Mesenchymal stem cell (in vitro differentiated cells and primary cell): ENCODE measurements at regions not wholly inside any gene's neighbourhood (a gene's known extent, or its start where the extent isn't known, plus 50 kb on each side); places are given as distances from the start of the nearest gene placed in this dataset.

Experiments
- DNase-seq: peaks from one replicate; pipeline ENCODE4 v3.0.0-alpha.2; 2013
- H2AFZ ChIP-seq: one replicate; pipeline ENCODE4 v1.6.1; 2013; ENCODE audit warnings: low read depth, mild to moderate bottlenecking, control low read depth, inconsistent platforms, low read length, moderate library complexity
- H2AK5ac ChIP-seq: 2 replicates; pipeline ENCODE4 v1.6.1; 2013; ENCODE audit warnings: low read length, moderate library complexity, mild to moderate bottlenecking, inconsistent platforms; ENCODE audit not compliant: severe bottlenecking
- H2BK120ac ChIP-seq: one replicate; pipeline ENCODE4 v1.6.1; 2013; ENCODE audit warnings: low read depth, mild to moderate bottlenecking, inconsistent platforms, low read length, moderate library complexity
- H2BK12ac ChIP-seq, 2 experiments: one replicate each; pipeline ENCODE4 v1.6.1; 2013; ENCODE audit warnings: inconsistent platforms in 2 of 2, low read length in 2 of 2, mild to moderate bottlenecking in 2 of 2, moderate library complexity in 2 of 2, control low read depth in 1 of 2
- H2BK15ac ChIP-seq: one replicate; pipeline ENCODE4 v1.6.1; 2013; ENCODE audit warnings: mild to moderate bottlenecking, low read depth, inconsistent platforms; ENCODE audit not compliant: poor library complexity, severe bottlenecking
- H2BK5ac ChIP-seq: 2 replicates; pipeline ENCODE4 v1.6.1; 2013; ENCODE audit warnings: low read depth, mild to moderate bottlenecking, low read length, control low read depth, inconsistent platforms; ENCODE audit not compliant: poor library complexity, severe bottlenecking
- H3K14ac ChIP-seq, 2 experiments: one replicate each; pipeline ENCODE4 v1.6.1; 2013; ENCODE audit warnings: inconsistent platforms in 2 of 2, low read length in 2 of 2, control low read depth in 1 of 2, mild to moderate bottlenecking in 1 of 2, moderate library complexity in 1 of 2
- H3K18ac ChIP-seq, 2 experiments: one replicate each; pipeline ENCODE4 v1.6.1; 2013; ENCODE audit warnings: inconsistent platforms in 2 of 2, low read length in 2 of 2, control low read depth in 1 of 2, low read depth in 1 of 2, mild to moderate bottlenecking in 1 of 2
- H3K23ac ChIP-seq, 2 experiments: one replicate each; pipeline ENCODE4 v1.6.1; 2013; ENCODE audit warnings: inconsistent platforms in 2 of 2, low read length in 2 of 2, mild to moderate bottlenecking in 2 of 2, moderate library complexity in 2 of 2, control low read depth in 1 of 2
- H3K27ac ChIP-seq: 2 replicates; pipeline ENCODE4 v1.5.1; 2013; ENCODE audit warnings: mild to moderate bottlenecking, moderate library complexity, low read length, control low read depth, inconsistent platforms; ENCODE audit not compliant: poor library complexity, severe bottlenecking
- H3K27me3 ChIP-seq, 2 experiments: 2 replicates each; pipeline versions ENCODE4 v1.6.1 to v1.7.0; 2013; ENCODE audit warnings: low read length in 2 of 2, mild to moderate bottlenecking in 2 of 2, moderate library complexity in 2 of 2, control low read depth in 1 of 2, inconsistent platforms in 1 of 2; ENCODE audit not compliant: control insufficient read depth in 1 of 2, insufficient read depth in 1 of 2
- H3K36me3 ChIP-seq, 2 experiments: 2 replicates each; pipeline versions ENCODE4 v1.6.1 to v1.7.0; 2013; ENCODE audit warnings: low read length in 2 of 2, control low read depth in 1 of 2, inconsistent platforms in 1 of 2, low read depth in 1 of 2, mild to moderate bottlenecking in 1 of 2; ENCODE audit not compliant: insufficient read depth in 2 of 2, control insufficient read depth in 1 of 2
- H3K4ac ChIP-seq, 2 experiments: one replicate each; pipeline ENCODE4 v1.6.1; 2013; ENCODE audit warnings: inconsistent platforms in 2 of 2, low read length in 2 of 2, mild to moderate bottlenecking in 2 of 2, moderate library complexity in 2 of 2, control low read depth in 1 of 2, low read depth in 1 of 2
- H3K4me1 ChIP-seq: 2 replicates; pipeline ENCODE4 v1.6.1; 2013; ENCODE audit warnings: low read depth, low read length, control low read depth; ENCODE audit not compliant: control insufficient read depth, insufficient read depth
- H3K4me2 ChIP-seq: 2 replicates; pipeline ENCODE4 v1.6.1; 2013; ENCODE audit warnings: low read length, mild to moderate bottlenecking, inconsistent platforms; ENCODE audit not compliant: poor library complexity, severe bottlenecking
- H3K4me3 ChIP-seq, 2 experiments: 2 replicates each; pipeline versions ENCODE4 v1.5.1 to v1.7.0; 2013; ENCODE audit warnings: low read length in 2 of 2, mild to moderate bottlenecking in 2 of 2, control low read depth in 1 of 2, low read depth in 1 of 2; ENCODE audit not compliant: insufficient read depth in 1 of 2
- H3K79me1 ChIP-seq: replicated peaks from 2 replicates; pipeline ENCODE4 v1.6.1; 2013; ENCODE audit warnings: mild to moderate bottlenecking, control low read depth, low read length, inconsistent platforms; ENCODE audit not compliant: poor library complexity, severe bottlenecking
- H3K9ac ChIP-seq: 2 replicates; pipeline ENCODE4 v1.7.0; 2013; ENCODE audit warnings: mild to moderate bottlenecking, low read length, moderate library complexity
- H3K9me3 ChIP-seq: 2 replicates; pipeline ENCODE4 v1.7.0; 2013; ENCODE audit warnings: mild to moderate bottlenecking, low read length; ENCODE audit not compliant: control insufficient read depth
- H4K8ac ChIP-seq: one replicate; pipeline ENCODE4 v1.6.1; 2013; ENCODE audit warnings: inconsistent platforms, mild to moderate bottlenecking, low read length, moderate library complexity
- H4K91ac ChIP-seq: one replicate; pipeline ENCODE4 v1.6.1; 2013; ENCODE audit warnings: mild to moderate bottlenecking, low read length, inconsistent platforms
- WGBS: methylation state at CpG from one replicate; pipeline ENCODE4 v1.1.7; 2013; ENCODE audit warnings: mixed read lengths; 5-methylcytosine and 5-hydroxymethylcytosine counted together

DNA sequence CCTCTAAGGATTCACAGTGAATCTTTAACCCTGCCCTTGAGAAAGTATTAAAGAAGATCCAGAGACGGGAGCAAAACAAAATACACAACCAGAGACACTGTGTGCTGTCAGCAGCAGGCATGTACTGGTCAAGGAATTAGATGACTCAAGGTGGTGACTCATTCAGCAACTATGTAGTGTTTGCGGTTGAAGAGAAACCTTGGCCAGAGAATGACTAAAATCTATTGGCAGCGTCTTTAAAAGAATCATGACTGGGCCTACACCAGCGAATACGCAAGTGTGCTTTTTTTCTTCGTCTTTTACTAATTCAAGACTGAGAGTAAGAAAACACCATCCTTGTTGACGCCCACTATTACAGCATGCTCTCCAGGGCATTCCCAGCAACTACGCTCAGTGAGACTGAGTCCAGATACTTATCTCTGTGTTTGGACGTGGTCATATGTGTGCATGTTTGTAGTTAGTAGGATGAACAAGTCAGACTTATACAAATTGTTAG is 72.4 kb upstream of the BACH2 start:
- H2BK12ac ChIP-seq, result no peak overlapping the region
- no peak overlapping the region for H3K14ac ChIP-seq
- H3K27me3 ChIP-seq, result no peaks in the 10 kb centered on the region
- H2BK5ac ChIP-seq, result no peak overlapping the region
- H3K18ac ChIP-seq, result no peak overlapping the region
- H2AFZ ChIP-seq, result no peak overlapping the region
- no peaks in the 10 kb centered on the region for H3K36me3 ChIP-seq
- H3K23ac ChIP-seq, result no peak overlapping the region
- H3K4me1 ChIP-seq, result peaks cover 4% of the 10 kb centered on the region
- H3K4me3 ChIP-seq, result peak overlapping the region in 1 of 2 experiments; percentile 29
- no peak overlapping the region for H4K8ac ChIP-seq
- peak overlapping the region; percentile 80 for H3K9ac ChIP-seq
- H4K91ac ChIP-seq, result no peak overlapping the region
- WGBS, result 1% methylated on average over 8 of the region's 9 CpGs
- peak overlapping the region; percentile 83 for H3K27ac ChIP-seq
- no peaks in the 10 kb centered on the region for H3K79me1 ChIP-seq
- H2BK120ac ChIP-seq, result no peak overlapping the region
- peak; percentile 100 for DNase-seq
- H3K9me3 ChIP-seq, result peaks cover 5% of the 10 kb centered on the region
- H2AK5ac ChIP-seq, result no peak overlapping the region
- H3K4ac ChIP-seq, result no peak overlapping the region
- H2BK15ac ChIP-seq, result no peak overlapping the region
- H3K4me2 ChIP-seq, result no peak overlapping the region

DNA sequence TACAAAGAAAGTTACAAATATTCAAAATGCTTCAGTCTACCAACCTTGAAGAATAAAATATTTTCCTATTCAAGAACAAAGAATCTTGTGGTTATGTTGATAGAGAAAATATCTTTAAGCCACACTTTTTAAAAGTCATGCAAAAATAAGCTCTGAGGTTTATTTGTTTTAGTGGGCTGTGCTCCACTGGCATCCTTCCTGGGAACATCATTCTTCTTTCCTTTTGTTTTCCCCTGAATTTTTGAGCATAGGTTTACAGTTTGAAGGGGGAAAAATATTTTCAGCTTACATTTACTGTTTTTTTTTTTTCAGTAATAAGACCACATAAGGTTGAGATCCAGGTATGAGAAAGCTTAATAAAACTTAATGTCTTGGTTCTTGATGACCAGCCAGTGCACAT is 72.0 kb upstream of the BACH2 start:
- Histone ChIP-seq H4K91ac (no peak overlapping the region), H3K23ac (no peak overlapping the region), H2BK15ac (no peak overlapping the region), H2BK120ac (no peak overlapping the region), H3K27ac (peak overlapping the region; percentile 83), H4K8ac (no peak overlapping the region), H3K14ac (no peak overlapping the region), H2AK5ac (no peak overlapping the region), H3K4me2 (no peak overlapping the region), H3K18ac (no peak overlapping the region), H3K9ac (peak overlapping the region; percentile 80), H2AFZ (no peak overlapping the region), H3K4ac (no peak overlapping the region), H3K79me1 (no peaks in the 10 kb centered on the region), H3K4me3 (peak overlapping the region in 1 of 2 experiments; percentile 29), H3K9me3 (peaks cover 5% of the 10 kb centered on the region), H2BK12ac (no peak overlapping the region), H3K27me3 (no peaks in the 10 kb centered on the region), H3K4me1 (peaks cover 4% of the 10 kb centered on the region), H3K36me3 (no peaks in the 10 kb centered on the region), H2BK5ac (no peak overlapping the region)
- no peak for DNase-seq

DNA sequence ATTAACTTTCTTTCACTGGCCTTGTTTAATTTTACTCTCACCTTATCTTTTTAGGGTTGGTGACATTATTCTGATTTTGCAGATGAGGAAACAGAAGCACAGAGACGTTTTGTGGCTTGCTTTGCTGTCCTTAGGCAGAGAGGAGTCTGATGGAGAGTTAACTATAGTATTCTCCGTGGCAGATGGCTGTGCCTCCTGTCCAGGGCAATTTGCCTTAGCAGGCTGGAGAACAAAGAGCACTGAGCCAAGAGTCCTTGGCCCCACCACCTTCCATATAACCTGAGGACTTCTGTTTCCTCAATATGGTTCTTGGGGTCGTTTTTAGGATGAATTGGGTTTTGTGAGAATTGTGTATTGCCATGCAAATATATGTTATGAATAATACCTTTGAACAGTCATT is 71.4 kb upstream of the BACH2 start:
- 70% methylated on average over 2 of the region's 3 CpGs for WGBS

DNA sequence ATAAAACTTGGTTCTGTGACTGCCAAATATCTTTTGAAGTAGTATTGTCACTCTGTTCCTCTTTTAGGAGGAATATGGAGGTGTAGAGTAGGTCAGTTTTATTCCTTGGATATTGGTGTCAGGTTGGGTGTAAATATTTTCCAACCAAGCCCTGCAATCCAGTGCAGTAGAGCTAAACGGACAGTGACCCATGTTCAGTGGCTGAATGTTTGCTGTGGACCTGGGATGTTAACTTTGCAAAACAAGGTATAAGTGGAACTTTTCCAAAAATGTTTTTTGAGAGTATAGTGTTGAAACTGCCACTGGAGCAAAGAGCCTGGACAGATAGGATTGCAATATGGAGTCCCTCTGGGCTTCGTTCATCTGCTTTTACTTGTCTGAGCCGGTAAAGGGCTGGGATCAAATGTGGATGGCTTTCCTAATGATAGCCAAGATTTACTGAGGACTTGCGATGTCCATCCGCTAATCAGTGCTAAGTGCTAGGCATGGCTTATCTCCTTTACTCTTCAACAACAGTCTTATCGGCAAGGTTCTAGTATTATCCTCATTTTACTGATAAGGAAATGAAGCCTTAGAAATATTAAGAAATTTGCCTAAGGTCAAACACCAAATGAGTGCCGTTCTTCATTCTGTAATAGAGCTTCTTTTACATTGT is 69.0 kb upstream of the BACH2 start:
- no peak overlapping the region for H3K23ac ChIP-seq
- peaks cover 4% of the 10 kb centered on the region for H3K4me1 ChIP-seq
- H2AFZ ChIP-seq, result no peak overlapping the region
- no peak overlapping the region for H3K4me3 ChIP-seq
- H2BK120ac ChIP-seq, result no peak overlapping the region
- no peak overlapping the region for H2BK12ac ChIP-seq
- H3K14ac ChIP-seq, result no peak overlapping the region
- 89% methylated on average over 3 of the region's 7 CpGs for WGBS
- no peaks in the 10 kb centered on the region for H3K36me3 ChIP-seq
- no peak overlapping the region for H3K4ac ChIP-seq
- DNase-seq, result no peak
- no peak overlapping the region for H3K18ac ChIP-seq
- H3K79me1 ChIP-seq, result no peaks in the 10 kb centered on the region
- peaks cover 5% of the 10 kb centered on the region for H3K9me3 ChIP-seq
- H3K4me2 ChIP-seq, result no peak overlapping the region
- H3K27ac ChIP-seq, result no peak overlapping the region
- H3K27me3 ChIP-seq, result no peaks in the 10 kb centered on the region
- no peak overlapping the region for H4K91ac ChIP-seq
- H3K9ac ChIP-seq, result no peak overlapping the region
- H2BK5ac ChIP-seq, result no peak overlapping the region
- no peak overlapping the region for H4K8ac ChIP-seq
- H2BK15ac ChIP-seq, result no peak overlapping the region
- H2AK5ac ChIP-seq, result no peak overlapping the region

More for the DNA sequence above, 71.4 kb upstream of the BACH2 start:
- Histone ChIP-seq H2BK15ac (no peak overlapping the region), H3K9me3 (peaks cover 5% of the 10 kb centered on the region), H4K8ac (no peak overlapping the region), H3K27ac (peak overlapping the region; percentile 56), H3K4me1 (peaks cover 4% of the 10 kb centered on the region), H2BK5ac (no peak overlapping the region), H4K91ac (no peak overlapping the region), H3K9ac (peak overlapping the region; percentile 80), H3K4me3 (no peak overlapping the region), H3K4me2 (no peak overlapping the region), H2BK120ac (no peak overlapping the region), H2AFZ (no peak overlapping the region), H3K23ac (no peak overlapping the region), H3K27me3 (no peaks in the 10 kb centered on the region), H3K79me1 (no peaks in the 10 kb centered on the region), H3K36me3 (no peaks in the 10 kb centered on the region), H2BK12ac (no peak overlapping the region), H3K4ac (no peak overlapping the region), H3K18ac (no peak overlapping the region), H2AK5ac (peak overlapping the region; percentile 79), H3K14ac (peak overlapping the region in 1 of 2 experiments; percentile 77)
- no peak for DNase-seq
